ENCODE measurements at regions not wholly inside any gene's neighbourhood (a gene's known extent, or its start where the extent isn't known, plus 50 kb on each side); places are given as distances from the start of the nearest gene placed in this dataset.

- H2BK20ac ChIP-seq (ENCODE audit: low read length) = no peak overlapping the region
- H3K27ac ChIP-seq (ENCODE audit: low read depth, low read length) = no peak overlapping the region
- H2BK15ac ChIP-seq (ENCODE audit: low read length) = no peak overlapping the region
- no peaks in the 10 kb centered on the region for H3K36me3 ChIP-seq (ENCODE audit: control insufficient read depth in 2 of 4, insufficient read depth in 4 of 4, low read length in 3 of 4)
- no peak overlapping the region for H3K9ac ChIP-seq (replicated peaks in 1 of 4; ENCODE audit: extremely low read depth in 1 of 4, low read depth in 3 of 4, low read length in 3 of 4)
- no peak overlapping the region for H4K91ac ChIP-seq (replicated peaks; ENCODE audit: insufficient read length, low read length)
- no peak overlapping the region for H2BK5ac ChIP-seq (ENCODE audit: low read depth, low read length)
- no peak overlapping the region for H3K4me3 ChIP-seq (ENCODE audit: extremely low read depth in 1 of 4, insufficient read depth in 2 of 4, low read depth in 3 of 4, low read length in 4 of 4)
- H2AFZ ChIP-seq (ENCODE audit: low read length) = no peak overlapping the region
- H3K4me2 ChIP-seq (ENCODE audit: insufficient read depth in 1 of 2, low read depth in 2 of 2, low read length in 2 of 2) = no peak overlapping the region
- 90% methylated on average over 8 of the region's 8 CpGs; no CpG with 5 or more reads in 1 of the 2 experiments for WGBS, 2 experiments (ENCODE audit: extremely low coverage in 1 of 2, insufficient coverage in 1 of 2, insufficient read length in 1 of 2, insufficient replicate concordance in 2 of 2, low coverage in 1 of 2, low lambda C conversion rate in 2 of 2, missing lambda C conversion rate in 1 of 2)
- H4K8ac ChIP-seq (ENCODE audit: extremely low read depth, insufficient read depth, low read length) = no peak overlapping the region
- no peaks in the 10 kb centered on the region for H3K79me2 ChIP-seq (ENCODE audit: control insufficient read depth in 1 of 2, insufficient read depth in 2 of 2, low read length in 2 of 2)
- H3K4me1 ChIP-seq (replicated peaks in 1 of 4; ENCODE audit: control insufficient read depth in 3 of 4, insufficient read depth in 4 of 4, low read length in 3 of 4) = no peaks in the 10 kb centered on the region
- no peak overlapping the region for H4K5ac ChIP-seq (ENCODE audit: insufficient read length, low read depth, low read length)
- H3K27me3 ChIP-seq (replicated peaks in 1 of 4; ENCODE audit: control insufficient read depth in 3 of 4, extremely low read depth in 1 of 4, insufficient read depth in 3 of 4, low read length in 3 of 4) = no peaks in the 10 kb centered on the region
- no peak overlapping the region for H3K56ac ChIP-seq (replicated peaks; ENCODE audit: insufficient read length, low read depth, low read length)
- ChIA-PET CTCF (ENCODE audit: partially characterized antibody) (no interaction called here), POLR2A (ENCODE audit: partially characterized antibody) (no interaction called here)
- H2BK120ac ChIP-seq (replicated peaks; ENCODE audit: low read depth, low read length) = no peak overlapping the region
- TF ChIP-seq SIX5 (IDR thresholded peaks at IDR 0.05; ENCODE audit: low read depth, low read length) = no peak
- no peak for TF ChIP-seq POLR2AphosphoS5 (IDR thresholded peaks at IDR 0.05; ENCODE audit: low read depth, low read length)
- TF ChIP-seq MAX (IDR thresholded peaks at IDR 0.05) = no peak
- no peak for TF ChIP-seq TCF12 (IDR thresholded peaks at IDR 0.05; ENCODE audit: low read depth, low read length)
- TF ChIP-seq TAF7 (optimal IDR thresholded peaks at IDR 0.05; ENCODE audit: borderline replicate concordance, low read depth, low read length) = no peak
- no peak for TF ChIP-seq RAD21 (IDR thresholded peaks at IDR 0.05 in 1 of 2, conservative IDR thresholded peaks at IDR 0.05 in 1 of 2; ENCODE audit: low read depth in 2 of 2, low read length in 2 of 2)
- TF ChIP-seq TEAD4 (IDR thresholded peaks at IDR 0.05; ENCODE audit: low read depth, low read length) = no peak
- no peak for TF ChIP-seq SUZ12 (IDR thresholded peaks at IDR 0.05; ENCODE audit: low read length)
- no peak overlapping the region for H3K18ac ChIP-seq (ENCODE audit: extremely low read depth, low read length)
- H3K4ac ChIP-seq (replicated peaks; ENCODE audit: insufficient read length, low read depth, low read length) = no peak overlapping the region
- no peaks in the 10 kb centered on the region for H4K20me1 ChIP-seq (replicated peaks in 1 of 2; ENCODE audit: control insufficient read depth in 1 of 2, insufficient read depth in 2 of 2, low read length in 2 of 2)
- FAIRE-seq (no peak), DNase-seq (ENCODE audit: low read depth in 1 of 2, low spot score in 2 of 2) (no peak)
- no peak overlapping the region for H2BK12ac ChIP-seq (ENCODE audit: low read depth, low read length)
- no peak overlapping the region for H2AK5ac ChIP-seq (ENCODE audit: low read depth, low read length)
- no peaks in the 10 kb centered on the region for H3K79me1 ChIP-seq (ENCODE audit: low read depth, low read length)
- no peak overlapping the region for H3K23ac ChIP-seq (ENCODE audit: insufficient read length)
- no peaks in the 10 kb centered on the region for H3K9me3 ChIP-seq (ENCODE audit: insufficient read depth in 2 of 2, low read depth in 1 of 2, low read length in 1 of 2)
- H3K23me2 ChIP-seq (ENCODE audit: low read depth, low read length) = no peaks in the 10 kb centered on the region; the same call in 1 of the 2 replicates
- H3K14ac ChIP-seq (ENCODE audit: insufficient read length) = no peak overlapping the region
These were observed 120.4 kb downstream of the LIPG start for GRCh38 chr18:49682173-49682802.

Measured in H1 (cell line).